KMS-11 (cell line): ENCODE measurements at regions not wholly inside any gene's neighbourhood (a gene's known extent, or its start where the extent isn't known, plus 50 kb on each side); places are given as distances from the start of the nearest gene placed in this dataset.

ENCODE experiments used
- H2AFZ ChIP-seq: fragments of 200-600 bp; sonication (generic); 2 replicates; pipeline ENCODE4 v1.6.1; 2016; ENCODE audit warnings: antibody characterized with exemption, mixed run types, low read depth
- H3K27ac ChIP-seq: fragments of 200-600 bp; sonication (generic); 2 replicates; pipeline ENCODE4 v1.6.1; 2016; ENCODE audit warnings: mild to moderate bottlenecking, mixed run types
- H3K27me3 ChIP-seq: fragments of 200-600 bp; sonication (generic); 2 replicates; pipeline ENCODE4 v1.6.1; 2017; ENCODE audit warnings: mild to moderate bottlenecking, low read depth, mixed run types, moderate library complexity; ENCODE audit not compliant: insufficient read depth
- H3K36me3 ChIP-seq: fragments of 200-600 bp; sonication (generic); 2 replicates; pipeline ENCODE4 v1.6.1; 2017; ENCODE audit warnings: mild to moderate bottlenecking, mixed run types; ENCODE audit not compliant: insufficient read depth
- H3K4me1 ChIP-seq: fragments of 200-600 bp; sonication (generic); 2 replicates; pipeline ENCODE4 v1.6.1; 2016; ENCODE audit warnings: mild to moderate bottlenecking, low read depth, mixed run types; ENCODE audit not compliant: poor library complexity, severe bottlenecking
- H3K4me2 ChIP-seq: fragments of 200-600 bp; sonication (generic); 2 replicates; pipeline ENCODE4 v1.7.0; 2016; ENCODE audit warnings: mild to moderate bottlenecking, mixed run types
- H3K4me3 ChIP-seq: fragments of 200-600 bp; sonication (generic); IDR thresholded peaks from 2 replicates; pipeline ENCODE4 v1.6.1; 2017; ENCODE audit warnings: low read depth, low read length, mixed read lengths; ENCODE audit not compliant: insufficient read depth
- H3K79me2 ChIP-seq: fragments of 200-600 bp; sonication (generic); 2 replicates; pipeline ENCODE4 v1.6.1; 2016; ENCODE audit warnings: low read depth, mixed run types; ENCODE audit not compliant: insufficient read depth
- H3K9ac ChIP-seq: fragments of 200-600 bp; sonication (generic); 2 replicates; pipeline ENCODE4 v1.6.1; 2016; ENCODE audit warnings: mild to moderate bottlenecking, mixed run types
- H4K20me1 ChIP-seq: fragments of 200-600 bp; sonication (generic); 2 replicates; pipeline ENCODE4 v1.6.1; 2016; ENCODE audit warnings: mild to moderate bottlenecking, mixed run types; ENCODE audit not compliant: insufficient read depth
- CTCF ChIP-seq: fragments of 200-600 bp; sonication (generic); conservative IDR thresholded peaks from 2 replicates; pipeline ENCODE4 v1.6.1; 2017; ENCODE audit warnings: low read depth, mild to moderate bottlenecking, antibody characterized with exemption, low read length, moderate library complexity, mixed read lengths

GRCh38 chr13:76225815-76226489, 589.8 kb downstream of the LMO7 start:
- Histone ChIP-seq H3K4me1 (no peaks in the 10 kb centered on the region), H3K27ac (no peak overlapping the region), H2AFZ (no peak overlapping the region), H3K9ac (no peak overlapping the region), H3K36me3 (no peaks in the 10 kb centered on the region), H3K4me3 (no peak overlapping the region), H3K79me2 (no peaks in the 10 kb centered on the region), H3K27me3 (no peaks in the 10 kb centered on the region), H4K20me1 (no peaks in the 10 kb centered on the region), H3K4me2 (no peak overlapping the region)
- TF ChIP-seq CTCF: no peak

- no peaks in the 10 kb centered on the region for H3K79me2 ChIP-seq
- no peak overlapping the region for H3K4me3 ChIP-seq
- no peaks in the 10 kb centered on the region for H3K27me3 ChIP-seq
- TF ChIP-seq CTCF: no peak
- no peaks in the 10 kb centered on the region for H3K36me3 ChIP-seq
- H3K4me2 ChIP-seq: no peak overlapping the region
- H3K4me1 ChIP-seq: no peaks in the 10 kb centered on the region
- no peak overlapping the region for H2AFZ ChIP-seq
- H3K27ac ChIP-seq: no peak overlapping the region
- H3K9ac ChIP-seq: no peak overlapping the region
- H4K20me1 ChIP-seq: no peaks in the 10 kb centered on the region
These were observed 587.9 kb downstream of the LMO7 start for GRCh38 chr13:76223999-76224398.

GRCh38 chr13:76223565-76223964, 587.4 kb downstream of the LMO7 start:
- Histone ChIP-seq H3K36me3 (no peaks in the 10 kb centered on the region), H3K27me3 (no peaks in the 10 kb centered on the region), H3K4me2 (no peak overlapping the region), H2AFZ (no peak overlapping the region), H4K20me1 (no peaks in the 10 kb centered on the region), H3K9ac (no peak overlapping the region), H3K79me2 (no peaks in the 10 kb centered on the region), H3K4me1 (no peaks in the 10 kb centered on the region), H3K4me3 (no peak overlapping the region), H3K27ac (no peak overlapping the region)
- TF ChIP-seq CTCF: no peak

- H3K27ac ChIP-seq: no peak overlapping the region
- no peaks in the 10 kb centered on the region for H3K36me3 ChIP-seq
- no peaks in the 10 kb centered on the region for H4K20me1 ChIP-seq
- no peak overlapping the region for H3K4me3 ChIP-seq
- no peaks in the 10 kb centered on the region for H3K4me1 ChIP-seq
- H3K9ac ChIP-seq: no peak overlapping the region
- TF ChIP-seq CTCF: no peak
- H2AFZ ChIP-seq: no peak overlapping the region
- no peaks in the 10 kb centered on the region for H3K27me3 ChIP-seq
- H3K4me2 ChIP-seq: no peak overlapping the region
- no peaks in the 10 kb centered on the region for H3K79me2 ChIP-seq
These were observed 586.4 kb downstream of the LMO7 start for GRCh38 chr13:76222511-76222910.
